Head of caudate nucleus (tissue), 42 donors: ENCODE measurements at regions not wholly inside any gene's neighbourhood (a gene's known extent, or its start where the extent isn't known, plus 50 kb on each side); places are given as distances from the start of the nearest gene placed in this dataset.
"Not testable (repeated sequence)": the region's sequence is repeated elsewhere in the genome, so short reads cannot be mapped to it uniquely, and the experiment has no call there.

Experiments
- DNase-seq, 42 donors: peaks; one replicate each; pipeline versions ENCODE4 v3.0.0 to v3.0.0-alpha.2; 2020 to 2021; ENCODE audit warnings: mixed read lengths in 7 of 42
- intact Hi-C: fragments of 100-400 bp; cut with DNase I; formaldehyde crosslinking; loops from one replicate; pipeline ENCODE4 v1.15.0; 2022

DNA sequence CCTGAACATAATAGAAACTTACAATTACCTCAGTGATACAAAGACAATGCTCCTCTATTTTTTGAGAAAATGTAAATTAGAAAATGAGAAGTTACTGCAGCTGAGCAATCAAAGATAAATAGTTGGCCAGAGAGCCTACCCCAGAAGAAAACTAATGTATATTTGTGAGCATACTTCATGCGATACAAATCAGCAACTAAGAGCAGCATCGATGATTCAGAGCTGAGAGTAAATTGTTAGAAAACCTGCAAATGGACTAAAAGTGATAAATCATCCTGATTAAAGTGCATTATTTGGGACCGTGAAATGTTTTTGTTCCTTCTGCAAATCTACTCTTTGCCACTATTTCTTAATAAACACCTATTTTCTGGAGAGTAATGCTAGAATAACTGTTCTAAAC, 285.7 kb downstream of the PPP1R3A start:
- intact Hi-C loops: no loop called here
- DNase-seq: no peak

DNA sequence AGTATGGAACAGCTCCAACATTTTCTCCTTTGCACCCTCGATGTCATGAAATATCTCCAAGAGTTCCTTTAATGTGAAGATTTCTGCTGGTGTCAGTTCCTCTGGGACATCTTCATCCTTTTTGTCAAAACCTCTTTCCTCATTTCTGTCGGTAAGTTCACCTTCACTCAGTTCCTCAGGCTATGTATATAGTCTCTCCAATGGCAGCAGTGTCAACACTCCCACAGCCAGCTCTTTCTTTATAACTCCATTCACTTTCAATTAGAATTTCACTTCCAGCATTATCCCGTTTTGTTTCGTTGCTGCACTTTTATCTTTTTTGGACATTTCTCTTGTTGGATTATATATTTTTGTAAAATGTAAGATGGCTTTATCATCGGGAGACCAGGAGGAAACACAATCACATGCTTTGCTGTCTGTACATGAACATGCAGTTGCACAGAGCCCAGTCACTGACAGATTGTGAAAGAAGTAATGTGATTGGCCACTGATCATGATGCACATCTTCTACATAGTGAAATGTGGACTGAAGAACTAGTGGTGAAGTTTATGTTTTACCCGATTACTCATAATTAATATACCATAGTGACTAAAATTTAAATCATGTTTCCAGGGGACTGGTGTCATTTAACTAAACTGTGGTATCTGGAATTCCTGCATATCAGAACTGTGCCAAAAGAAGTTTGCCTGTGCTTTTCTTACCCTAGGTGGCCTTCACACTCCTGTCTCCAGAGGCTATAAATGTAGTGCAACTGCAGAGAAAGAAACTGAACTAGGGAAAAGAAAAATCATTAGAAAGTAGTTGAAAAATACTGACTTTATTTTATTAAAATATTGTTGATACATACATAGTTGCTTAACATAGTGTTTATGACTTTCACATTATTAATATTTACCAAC, 289.6 kb downstream of the PPP1R3A start:
- no peak for DNase-seq
- intact Hi-C loops: no loop called here

DNA sequence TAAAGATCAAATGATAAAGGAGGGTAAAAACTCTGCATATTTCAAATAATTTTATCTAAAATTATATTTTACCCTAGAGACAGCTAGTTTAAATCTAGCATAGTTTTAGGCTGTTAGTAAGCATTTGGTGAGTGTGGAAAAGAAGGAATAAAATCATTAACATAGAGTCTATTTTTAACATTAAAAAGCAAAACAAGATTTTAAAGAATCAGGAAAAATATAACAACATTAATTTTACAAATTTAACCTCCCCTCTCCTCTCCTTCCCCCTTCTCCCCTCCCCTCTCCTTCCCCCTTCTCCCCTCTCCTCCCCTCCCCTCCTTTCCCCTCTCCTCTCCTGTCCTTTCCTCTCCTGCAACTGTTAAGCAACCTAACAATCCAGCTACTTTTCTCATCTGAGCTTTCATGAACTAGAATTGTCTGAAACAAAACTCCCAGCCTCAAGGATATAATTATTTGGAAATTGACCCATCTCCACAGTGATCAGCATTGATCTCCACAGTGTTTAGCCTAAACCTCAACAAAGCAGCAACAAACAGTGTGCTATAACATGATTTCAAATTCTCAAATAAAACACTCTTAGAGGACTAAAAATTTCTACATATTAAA, 293.2 kb downstream of the PPP1R3A start:
- DNase-seq: no peak
- intact Hi-C loops: no loop called here

DNA sequence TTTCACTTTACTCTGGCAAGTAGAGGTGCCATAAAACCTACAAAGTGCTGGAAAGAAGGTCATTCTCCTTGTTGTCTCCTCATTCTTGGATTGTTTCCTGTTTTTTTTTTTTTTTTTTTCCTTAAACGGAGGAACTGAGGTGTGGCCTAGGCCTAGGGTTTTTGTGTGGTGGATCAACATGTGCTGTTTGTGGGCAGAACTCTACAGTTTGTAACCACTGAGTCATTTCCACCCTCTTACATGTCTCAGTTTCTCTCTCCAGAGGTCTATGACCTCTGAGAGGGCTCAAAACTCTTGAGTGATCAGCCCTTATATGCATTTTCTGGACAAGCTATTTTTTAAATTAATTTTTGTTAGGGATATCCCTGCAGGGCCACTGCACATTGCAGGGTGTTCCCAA, 296.0 kb downstream of the PPP1R3A start:
- DNase-seq: no peak
- intact Hi-C loops: no loop called here

DNA sequence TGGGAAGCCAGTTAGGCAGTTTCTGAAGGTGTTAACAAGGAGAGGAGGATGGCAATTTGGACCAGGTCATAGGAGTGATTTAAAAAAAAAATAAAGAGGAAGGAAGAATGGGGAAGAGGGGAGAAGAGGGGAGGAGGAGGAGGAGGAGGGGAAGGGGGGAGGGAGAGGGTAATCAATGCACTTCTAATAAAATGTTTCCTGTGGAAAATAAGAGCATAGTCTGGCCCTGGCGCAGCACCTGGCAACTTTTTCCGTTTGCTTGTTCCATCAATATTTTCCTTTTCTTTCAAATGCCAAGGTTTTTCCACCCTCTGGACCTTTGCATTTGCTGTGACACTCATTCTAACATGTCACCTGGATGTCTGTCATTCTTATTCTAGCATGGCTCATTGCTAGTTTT, 308.2 kb downstream of the PPP1R3A start:
- intact Hi-C loops: no loop called here
- DNase-seq: no peak

DNA sequence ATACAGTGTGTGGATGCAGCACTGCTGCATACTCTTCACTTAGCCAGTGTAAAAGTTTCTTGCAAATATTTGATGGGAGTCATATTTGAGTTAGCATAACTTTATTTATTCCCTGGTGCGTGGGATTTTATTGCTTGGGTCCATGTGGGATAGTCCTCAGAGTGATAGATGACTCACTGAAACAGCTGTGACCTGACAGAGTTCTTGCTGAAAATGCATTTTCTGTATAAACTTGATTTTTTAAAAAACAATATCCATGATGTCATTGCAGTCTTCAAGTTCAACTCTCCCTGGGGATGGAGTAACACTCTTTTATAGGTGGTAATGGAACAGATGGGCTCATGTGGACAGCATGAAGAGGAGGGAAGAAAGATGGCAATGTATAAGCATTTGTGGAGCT, 310.0 kb downstream of the PPP1R3A start:
- no peak for DNase-seq
- intact Hi-C loops: no loop called here

DNA sequence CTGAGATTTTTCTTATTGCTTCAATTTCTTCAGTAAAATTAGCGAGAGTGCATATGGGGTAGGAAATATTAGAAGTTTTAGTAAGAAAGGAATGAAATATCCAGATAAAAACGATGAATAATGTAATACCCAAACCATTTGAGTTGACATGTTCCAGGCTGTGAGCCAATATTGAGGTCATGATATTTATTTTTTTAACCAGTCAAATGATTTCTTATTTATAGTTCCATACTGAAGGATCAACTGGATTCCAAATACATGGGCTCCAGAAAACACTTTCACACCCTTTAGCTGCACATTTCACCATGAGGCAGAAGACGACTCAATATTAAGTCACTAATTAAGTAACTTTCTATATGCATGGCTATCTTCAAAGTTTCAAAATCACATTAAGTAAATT, 312.5 kb downstream of the PPP1R3A start:
- intact Hi-C loops: no loop called here
- no peak for DNase-seq

DNA sequence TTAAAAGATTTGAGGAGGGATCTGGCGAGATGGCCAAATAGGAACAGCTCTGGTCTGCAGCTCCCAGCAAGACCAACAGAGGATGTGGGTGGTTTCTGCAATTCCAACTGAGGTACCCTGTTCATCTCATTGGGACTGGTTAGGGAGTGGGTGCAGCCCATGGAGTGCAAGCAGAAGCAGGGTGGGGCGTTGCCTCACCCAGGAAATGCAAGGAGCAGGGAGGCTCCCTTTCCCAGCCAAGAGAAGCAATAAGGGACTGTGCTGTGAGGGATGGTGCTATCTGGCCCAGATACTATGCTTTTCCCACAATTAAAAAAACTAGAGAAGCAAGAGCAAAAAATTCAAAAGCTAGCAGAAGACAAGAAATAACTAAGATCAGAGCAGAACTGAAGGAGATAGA, 318.4 kb downstream of the PPP1R3A start:
- intact Hi-C loops, DNase-seq: not testable (repeated sequence)

DNA sequence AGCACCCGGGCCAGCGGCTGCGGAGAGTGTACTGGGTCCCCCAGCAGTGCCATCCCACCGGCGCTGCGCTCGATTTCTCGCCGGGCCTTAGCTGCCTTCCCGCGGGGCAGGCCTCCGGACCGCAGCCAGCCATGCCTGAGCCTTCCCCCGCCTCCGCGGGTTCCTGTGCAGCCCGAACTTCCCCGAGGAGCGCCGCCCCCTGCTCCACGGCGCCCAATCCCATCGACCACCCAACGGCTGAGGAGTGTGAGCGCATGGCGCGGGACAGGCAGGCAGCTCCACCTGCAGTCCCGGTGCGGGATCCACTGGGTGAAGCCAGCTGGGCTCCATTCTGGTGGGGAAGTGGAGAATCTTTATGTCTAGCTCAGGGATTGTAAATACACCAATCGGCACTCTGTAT, 325.4 kb downstream of the PPP1R3A start:
- intact Hi-C loops, DNase-seq: not testable (repeated sequence)

DNA sequence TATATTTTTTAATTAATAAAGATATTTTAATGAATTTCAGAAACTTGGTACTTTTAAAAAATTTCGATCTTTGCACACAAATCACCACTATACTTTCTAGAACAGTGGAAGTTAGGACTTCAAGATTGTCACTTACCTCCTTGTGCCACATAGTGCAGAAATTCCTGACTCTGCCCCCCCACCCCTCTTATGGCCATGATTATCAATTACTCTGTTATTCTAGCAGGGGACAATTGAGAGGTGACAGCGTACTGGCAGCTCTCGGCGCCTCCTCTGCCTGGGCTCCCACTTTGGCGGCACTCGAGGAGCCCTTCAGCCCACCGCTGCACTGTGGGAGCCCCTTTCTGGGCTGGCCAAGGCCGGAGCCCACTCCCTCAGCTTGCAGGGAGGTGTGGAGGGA, 325.9 kb downstream of the PPP1R3A start:
- intact Hi-C loops, DNase-seq: not testable (repeated sequence)

DNA sequence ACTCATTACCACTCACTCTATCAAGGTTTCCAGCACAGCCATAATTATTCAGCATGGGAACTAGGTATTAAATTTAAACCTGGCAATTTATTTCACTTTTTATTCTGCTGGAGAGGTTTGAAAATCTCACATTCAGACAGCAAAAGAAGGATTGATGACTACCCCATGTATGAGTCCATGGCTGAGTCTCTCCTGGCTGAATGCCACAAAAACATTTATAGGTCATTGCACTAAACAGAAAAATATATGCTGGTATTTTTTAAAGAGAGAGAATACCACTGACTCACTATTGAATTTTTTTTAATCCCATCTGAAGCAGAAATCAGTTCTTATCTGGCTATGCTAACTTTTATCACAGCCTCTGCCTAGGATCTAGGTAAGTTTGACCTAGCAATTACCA, 336.3 kb downstream of the PPP1R3A start:
- no peak for DNase-seq
- intact Hi-C loops: no loop called here

DNA sequence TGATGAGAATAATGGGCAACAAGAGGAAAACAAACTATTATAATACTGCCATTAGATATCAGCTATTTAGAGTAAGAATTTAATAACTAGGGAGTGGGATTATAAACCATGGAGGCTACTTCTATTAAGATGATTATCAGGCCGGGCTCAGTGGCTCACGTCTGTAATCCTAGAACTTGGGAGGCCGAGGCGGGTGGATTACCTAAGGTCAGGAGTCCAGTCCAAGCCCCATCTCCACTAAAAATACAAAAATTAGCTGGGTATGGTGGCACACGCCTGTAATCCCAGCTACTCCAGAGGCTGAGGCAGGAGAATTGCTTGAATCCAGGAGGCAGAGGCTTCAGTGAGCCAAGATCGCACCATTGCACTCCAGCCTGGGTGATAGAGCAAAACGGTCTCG, 355.6 kb downstream of the PPP1R3A start:
- intact Hi-C loops: not testable (repeated sequence)

DNA sequence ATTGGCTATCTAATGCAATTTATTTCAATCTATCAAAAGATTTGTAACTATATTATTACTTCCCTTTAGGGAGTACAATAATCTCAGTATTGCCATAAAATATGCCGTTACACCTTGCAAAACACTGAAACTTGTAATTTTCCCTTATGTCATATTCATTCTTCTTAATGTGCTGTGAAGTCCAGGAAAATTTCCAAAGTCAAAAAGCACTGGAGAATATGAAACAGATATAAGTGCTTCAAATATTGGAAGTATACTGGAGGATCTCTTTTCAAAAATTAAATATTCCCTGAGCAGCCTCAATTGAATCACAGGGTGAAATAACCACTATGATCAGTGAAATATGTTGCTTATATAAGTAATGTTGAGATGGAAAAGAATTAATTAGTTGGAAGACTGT, 356.0 kb downstream of the PPP1R3A start:
- intact Hi-C loops: no loop called here
- no peak for DNase-seq

More for the DNA sequence above, 355.6 kb downstream of the PPP1R3A start:
- DNase-seq: not testable (repeated sequence)

DNA sequence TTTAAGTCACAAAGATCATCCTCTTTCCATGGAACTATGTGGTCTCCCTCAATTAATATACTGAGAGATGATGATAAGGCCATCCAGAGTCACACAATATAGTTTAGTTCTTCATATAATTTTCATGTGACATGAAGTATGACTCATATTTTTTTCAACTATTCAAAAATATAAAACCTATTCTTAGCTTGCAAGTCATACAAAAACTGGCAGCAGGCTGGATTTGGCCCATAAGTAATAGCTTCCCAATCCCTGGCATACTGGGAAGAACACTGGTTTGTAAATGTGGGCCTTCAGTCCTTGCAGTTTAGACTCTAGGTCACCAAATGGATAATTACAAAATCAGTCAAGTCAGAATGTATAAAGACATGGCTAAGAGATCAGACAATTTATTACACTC, 356.6 kb downstream of the PPP1R3A start:
- intact Hi-C loops: no loop called here
- DNase-seq: peak in 6 of 42 donors; percentile 1 to 18 (median 8)

DNA sequence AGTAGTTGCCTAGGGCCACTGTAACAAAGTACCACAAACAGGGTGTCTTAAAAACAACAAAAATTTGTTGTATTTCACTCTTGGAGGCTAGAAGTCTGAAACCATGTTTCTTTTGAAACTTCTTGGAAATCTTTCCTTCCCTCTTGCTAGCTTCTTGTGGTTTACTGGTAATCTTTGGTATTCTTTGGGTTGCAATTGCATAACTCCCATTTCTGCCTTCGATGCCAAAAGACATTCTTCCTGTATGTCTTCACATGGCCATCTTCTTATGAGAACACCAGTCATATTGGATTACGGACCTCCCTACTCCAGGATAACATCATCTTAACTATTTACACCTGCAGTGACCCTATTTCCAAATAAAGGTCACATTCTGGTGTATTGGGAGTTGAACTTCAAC, 357.4 kb downstream of the PPP1R3A start:
- intact Hi-C loops: no loop called here
- no peak for DNase-seq

DNA sequence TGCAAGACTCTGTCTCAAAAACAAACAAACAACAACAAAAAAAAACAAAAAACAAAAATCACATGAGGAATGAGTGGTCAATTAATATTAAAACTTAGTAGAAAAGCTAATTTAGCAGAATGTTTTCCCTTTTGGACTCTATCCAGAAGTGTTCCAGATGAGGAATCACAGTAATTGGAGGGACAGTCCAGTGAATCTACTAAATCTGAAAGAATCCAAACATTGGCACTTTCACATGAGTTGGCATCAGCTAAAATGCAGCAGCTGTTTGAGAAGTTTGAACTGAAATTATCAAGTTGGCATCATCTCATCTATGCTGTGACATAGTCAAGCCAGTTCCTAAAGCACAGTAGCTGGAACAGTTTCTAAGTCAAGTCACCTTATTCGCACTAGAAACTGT, 367.8 kb downstream of the PPP1R3A start:
- DNase-seq: no peak
- intact Hi-C loops: no loop called here

DNA sequence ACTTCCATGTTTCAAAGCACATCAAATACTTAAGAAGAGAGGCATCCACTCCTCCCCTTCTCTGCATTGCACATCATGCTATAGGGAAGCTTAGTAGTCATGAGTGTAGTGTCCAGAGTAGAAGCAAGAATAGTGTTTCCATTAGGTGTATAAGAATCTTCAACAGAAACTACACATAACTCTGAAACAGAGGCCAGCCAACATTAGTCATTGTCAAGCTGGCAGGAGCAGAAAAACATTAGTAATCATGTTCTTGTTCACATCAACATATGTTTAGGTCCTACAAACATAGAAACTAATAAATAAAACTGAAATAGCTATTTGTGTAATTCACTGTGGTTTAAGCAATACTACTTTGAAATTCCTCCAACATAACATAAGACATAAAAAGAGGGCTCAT, 370.2 kb downstream of the PPP1R3A start:
- DNase-seq: no peak
- intact Hi-C loops: no loop called here

DNA sequence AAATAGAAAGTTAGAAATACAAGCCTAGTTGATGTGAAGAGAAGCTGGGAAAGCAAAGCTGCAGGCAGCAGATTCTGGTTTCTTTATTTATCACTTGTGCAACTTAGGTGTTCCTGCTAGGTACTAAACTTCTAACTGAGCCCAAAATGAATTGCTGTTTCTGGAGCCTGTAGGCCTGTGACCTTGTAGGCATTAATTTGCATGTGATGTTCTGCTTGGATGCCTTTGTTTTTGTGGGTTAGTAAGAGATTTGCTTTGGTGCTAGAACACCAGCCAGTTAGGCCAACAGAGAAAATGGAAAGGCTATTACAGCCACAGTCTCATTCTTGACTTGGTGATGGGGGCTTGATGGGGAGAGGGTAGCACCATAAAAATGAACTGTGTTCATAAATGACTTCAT, 370.7 kb downstream of the PPP1R3A start:
- intact Hi-C loops: no loop called here
- no peak for DNase-seq

DNA sequence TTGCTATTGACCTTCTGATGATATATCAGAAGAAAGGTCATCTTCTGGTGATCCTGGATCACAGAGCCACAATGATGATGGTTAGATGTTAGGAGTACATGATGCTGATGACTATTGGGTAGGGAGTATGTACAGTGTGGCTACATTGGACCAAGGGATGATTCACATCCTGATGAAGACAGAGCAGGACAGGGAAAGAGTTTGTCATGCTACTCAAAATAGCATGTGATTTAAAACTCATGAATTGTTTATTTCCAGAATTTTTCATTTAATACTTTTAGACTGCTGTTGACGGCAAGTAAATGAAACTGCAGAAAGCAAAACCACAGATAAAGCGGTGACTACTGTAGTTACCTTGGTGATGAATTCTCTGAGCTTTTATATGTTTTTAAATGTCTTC, 397.3 kb downstream of the PPP1R3A start:
- intact Hi-C loops: no loop called here
- DNase-seq: no peak

DNA sequence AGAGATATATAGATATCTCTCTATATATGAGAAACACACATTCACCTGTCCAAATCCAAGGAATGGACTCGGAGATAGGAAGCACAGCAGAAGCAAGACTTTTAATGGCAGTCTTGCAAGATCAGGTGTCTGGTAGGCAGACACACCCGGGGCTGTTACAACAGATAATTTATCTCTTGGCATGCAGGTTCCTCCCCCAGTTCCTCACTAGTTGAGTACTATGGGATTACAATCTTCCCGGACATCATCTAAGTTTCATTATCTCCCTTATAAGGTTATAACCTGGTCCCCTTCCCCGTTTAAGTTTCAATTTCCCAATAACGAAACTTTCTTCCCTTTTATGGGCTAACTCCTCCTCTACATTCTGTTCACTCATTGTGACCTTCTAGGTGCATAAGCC, 399.3 kb downstream of the PPP1R3A start:
- DNase-seq: no peak
- intact Hi-C loops: no loop called here

DNA sequence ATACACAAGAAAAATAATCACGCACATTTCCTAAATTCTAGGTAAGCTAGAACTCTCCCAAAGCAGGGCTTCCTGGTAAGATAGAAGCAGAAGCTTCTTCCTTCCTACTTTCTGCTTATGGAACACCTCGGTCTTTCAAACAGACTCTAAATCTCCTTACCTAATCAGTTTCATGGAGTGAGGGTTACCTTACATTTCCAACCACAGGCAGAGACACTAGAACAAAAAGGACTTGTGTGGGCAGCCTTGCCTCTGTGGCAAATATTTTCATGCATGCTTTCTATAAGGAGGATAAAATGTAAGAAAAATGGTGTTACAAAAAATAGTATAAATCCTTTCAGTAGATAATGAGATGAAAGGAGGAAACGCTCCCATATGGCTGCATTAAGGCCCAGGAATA, 386.3 kb upstream of the SMIM30 start:
- no peak for DNase-seq
- intact Hi-C loops: no loop called here
